LHCN-M2 (cell line): ENCODE measurements at regions not wholly inside any gene's neighbourhood (a gene's known extent, or its start where the extent isn't known, plus 50 kb on each side); places are given as distances from the start of the nearest gene placed in this dataset.

ENCODE experiments used
- DNase-seq: peaks from one replicate; pipeline ENCODE4 v3.0.0-alpha.2; 2012; ENCODE audit warnings: low read depth

- no peak for DNase-seq
Observed at GRCh38 chr3:29033511-29033910, 247.4 kb upstream of the RBMS3 start.

DNA sequence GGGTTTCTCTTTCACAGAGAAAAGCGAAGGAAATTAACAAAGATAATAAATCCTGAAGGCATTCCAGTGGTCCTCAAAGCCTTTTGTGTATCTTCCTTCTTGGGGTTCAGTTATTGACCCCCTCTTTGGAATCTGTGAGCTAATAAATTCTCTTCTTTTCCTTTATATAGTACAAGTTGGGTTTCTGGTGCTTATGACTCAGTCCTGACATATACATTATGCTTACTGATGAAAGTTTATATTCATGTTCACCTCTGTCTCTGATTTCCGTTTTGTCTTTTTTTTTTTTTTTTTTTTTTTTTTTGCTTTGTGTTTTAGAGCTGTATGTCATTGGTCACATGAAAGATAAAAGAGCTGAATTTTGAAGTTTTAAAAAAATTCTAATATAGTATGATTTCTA lies 230.7 kb upstream of the RBMS3 start:
- no peak for DNase-seq

- DNase-seq: peak; percentile 10
Observed at GRCh38 chr3:29057326-29057725, 223.5 kb upstream of the RBMS3 start.

DNA sequence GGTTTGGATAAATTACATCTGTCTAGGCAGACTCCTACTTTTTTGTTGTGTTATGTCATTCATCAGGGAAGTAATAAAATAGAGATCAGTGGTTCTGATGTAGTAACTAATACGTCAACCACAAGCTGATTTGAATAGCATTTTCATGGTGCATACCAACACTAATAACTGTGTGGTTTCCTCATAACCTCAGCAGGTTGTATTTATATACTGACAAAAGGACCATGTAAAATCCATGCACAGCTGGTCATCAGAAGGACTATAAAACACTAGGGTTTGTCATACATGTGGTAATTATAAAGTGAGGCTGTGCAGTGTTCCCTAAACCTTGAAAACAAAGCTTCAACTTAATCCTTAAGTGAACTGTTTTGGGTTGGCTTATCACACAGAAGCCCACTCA lies 216.8 kb upstream of the RBMS3 start:
- peak; percentile 84 for DNase-seq

GRCh38 chr3:29065211-29065785 lies 215.6 kb upstream of the RBMS3 start:
- peak; percentile 99 for DNase-seq

- DNase-seq: peak; percentile 61
Observed at GRCh38 chr3:29067007-29067406, 213.9 kb upstream of the RBMS3 start.

DNA sequence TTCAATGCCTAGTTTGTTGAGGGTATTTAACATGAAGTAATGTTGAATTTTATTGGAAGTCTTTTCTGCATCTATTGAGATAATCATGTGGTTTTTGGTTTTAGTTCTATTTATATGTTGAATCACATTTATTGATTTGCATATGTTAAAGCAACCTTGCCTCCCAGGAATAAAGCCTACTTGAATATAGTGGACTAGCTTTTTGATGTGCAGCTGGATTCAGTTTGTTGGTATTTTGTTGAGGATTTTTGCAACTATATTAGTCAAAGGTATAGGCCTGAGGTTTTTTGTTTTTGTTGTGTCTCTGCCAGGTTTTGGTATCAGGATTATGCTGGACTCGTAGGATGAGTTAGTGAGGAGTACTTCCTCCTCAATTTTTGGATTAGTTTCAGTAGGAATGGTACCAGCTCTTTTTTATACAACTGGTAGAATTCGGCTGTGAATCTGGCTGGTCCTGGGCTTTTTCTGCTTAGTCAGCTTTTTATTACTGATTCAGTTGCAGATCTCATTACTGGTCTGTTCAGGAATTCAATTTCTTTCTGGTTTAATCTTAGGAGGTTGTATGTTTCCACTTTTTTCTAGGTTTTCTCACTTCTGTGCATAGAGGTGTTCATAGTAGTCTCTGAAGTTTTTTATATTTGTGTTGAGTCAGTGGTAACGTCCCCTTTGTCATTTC lies 209.8 kb upstream of the RBMS3 start:
- DNase-seq: peak; percentile 21

DNA sequence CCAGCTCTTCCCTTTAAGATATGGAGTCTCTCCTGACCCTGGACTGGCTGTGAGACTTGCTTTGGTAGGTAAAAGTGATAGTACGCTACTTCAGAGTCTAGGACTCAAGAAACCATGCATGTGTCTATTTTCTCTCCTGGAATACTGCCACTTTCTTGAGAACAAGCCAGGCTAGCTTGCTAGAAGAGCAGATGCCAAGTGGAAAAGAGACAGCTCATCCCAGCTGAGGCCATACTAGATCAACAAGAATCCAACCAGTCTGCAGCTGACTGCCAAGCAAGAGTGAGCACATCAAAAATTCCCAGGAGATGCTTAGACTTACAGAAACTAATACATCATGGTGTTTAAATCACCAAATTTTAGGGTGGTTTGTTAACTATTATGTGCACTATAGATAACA lies 208.3 kb upstream of the RBMS3 start:
- peak; percentile 71 for DNase-seq

GRCh38 chr3:29077356-29077755 lies 203.5 kb upstream of the RBMS3 start:
- no peak for DNase-seq

- DNase-seq: no peak
Observed at GRCh38 chr3:29079358-29079757, 201.5 kb upstream of the RBMS3 start.

GRCh38 chr3:29080967-29081366 lies 199.9 kb upstream of the RBMS3 start:
- no peak for DNase-seq

GRCh38 chr3:29083081-29083480 lies 197.8 kb upstream of the RBMS3 start:
- no peak for DNase-seq

- peak; percentile 12 for DNase-seq
Observed at GRCh38 chr3:29083676-29084075, 197.2 kb upstream of the RBMS3 start.

- no peak for DNase-seq
Observed at GRCh38 chr3:29088579-29088978, 192.3 kb upstream of the RBMS3 start.

DNA sequence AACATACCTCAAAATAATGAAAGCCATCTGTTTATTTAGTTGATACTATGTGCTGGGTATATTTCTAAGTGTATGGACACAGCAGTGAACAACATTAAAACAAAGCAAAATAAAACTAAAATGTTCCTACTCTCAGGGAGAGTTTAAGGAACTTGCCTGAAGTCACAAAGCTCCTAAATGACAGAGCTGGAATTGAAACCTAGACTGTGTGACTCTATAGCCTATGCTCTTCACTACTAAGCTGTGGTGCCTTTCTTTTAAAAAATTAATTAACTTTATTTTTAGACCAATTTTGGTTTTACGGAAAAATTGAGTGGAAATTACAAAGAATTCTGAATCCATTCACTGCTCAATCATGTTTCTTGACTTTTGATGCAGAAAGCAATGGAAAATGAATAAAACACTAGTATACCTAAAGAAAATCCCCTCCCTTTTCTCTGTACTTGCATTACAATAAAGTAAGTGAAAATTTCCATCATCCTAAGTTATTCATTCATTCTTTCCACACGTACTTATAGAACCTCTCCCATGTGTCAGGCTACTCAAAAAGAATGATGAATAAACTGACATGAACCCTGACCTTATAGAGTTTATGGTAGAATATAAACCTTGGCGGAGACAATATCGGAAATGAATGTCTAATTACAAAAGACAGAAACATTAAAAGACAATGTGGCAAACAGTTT lies 189.8 kb upstream of the RBMS3 start:
- no peak for DNase-seq

DNA sequence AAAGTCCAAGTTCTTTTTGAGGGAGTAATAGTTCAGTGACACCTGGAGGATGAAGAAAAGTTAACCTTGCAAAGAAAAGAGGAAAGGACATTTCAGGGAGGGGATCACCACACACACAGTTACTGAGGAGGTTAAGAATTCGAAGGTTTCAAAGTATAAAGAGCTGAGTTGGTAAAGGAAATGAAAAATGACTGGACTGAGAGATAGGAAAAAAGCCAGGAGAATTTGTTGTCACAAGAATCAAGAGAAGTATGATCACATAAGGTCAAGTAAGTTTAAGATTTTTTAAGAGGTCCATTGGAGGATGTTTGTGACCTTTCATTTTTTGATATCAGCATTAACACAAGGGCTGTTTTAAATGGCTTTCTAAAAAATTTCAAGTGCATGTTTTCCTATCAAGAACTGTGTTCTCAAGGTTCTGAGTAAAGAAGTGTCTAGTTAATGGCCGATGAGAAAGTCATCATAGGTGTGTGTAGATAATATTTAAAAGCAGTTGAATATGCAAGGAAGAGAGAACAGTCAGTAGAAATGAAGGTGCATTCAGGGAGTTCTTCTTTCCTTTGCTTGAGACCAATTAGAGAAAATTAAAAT lies 189.2 kb upstream of the RBMS3 start:
- DNase-seq: no peak

DNA sequence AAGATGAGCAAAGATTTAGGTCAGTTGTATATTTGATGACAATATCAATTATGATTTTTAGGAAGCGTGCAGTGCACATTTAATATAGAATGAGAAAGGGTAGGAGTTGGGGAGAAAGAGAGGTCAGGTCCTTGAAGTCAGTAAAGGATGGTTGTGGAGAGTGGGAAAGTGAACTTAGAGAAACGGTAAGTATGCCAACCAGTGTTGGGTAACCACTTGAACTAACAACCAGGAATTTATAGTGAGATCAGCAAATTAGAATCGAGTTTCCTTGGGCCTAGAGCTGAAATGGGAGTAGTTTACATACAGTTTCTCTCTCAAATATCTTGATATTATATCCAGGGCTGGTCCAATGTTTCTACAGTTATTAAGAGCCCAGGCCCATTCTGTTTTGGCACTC lies 188.5 kb upstream of the RBMS3 start:
- no peak for DNase-seq

DNA sequence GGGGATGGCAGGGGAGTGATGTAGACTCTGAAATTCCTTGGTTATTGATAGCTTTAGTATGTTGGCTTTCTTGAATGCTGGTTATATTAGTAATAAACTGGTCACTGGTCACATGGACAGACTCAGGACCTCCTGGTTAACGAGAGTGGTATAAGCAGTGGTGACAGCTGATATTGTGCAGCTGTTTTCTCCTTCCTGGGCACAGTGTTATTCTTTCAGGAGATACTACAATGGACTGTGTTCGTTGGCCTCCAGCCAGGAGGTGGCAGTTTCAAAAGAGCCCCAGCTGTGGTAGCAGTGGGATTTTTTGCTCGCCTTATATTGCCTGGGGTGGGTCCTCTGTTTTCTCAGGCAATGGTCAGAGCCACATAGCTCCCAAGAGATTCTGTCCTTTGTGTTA lies 181.6 kb upstream of the RBMS3 start:
- DNase-seq: peak; percentile 96

DNA sequence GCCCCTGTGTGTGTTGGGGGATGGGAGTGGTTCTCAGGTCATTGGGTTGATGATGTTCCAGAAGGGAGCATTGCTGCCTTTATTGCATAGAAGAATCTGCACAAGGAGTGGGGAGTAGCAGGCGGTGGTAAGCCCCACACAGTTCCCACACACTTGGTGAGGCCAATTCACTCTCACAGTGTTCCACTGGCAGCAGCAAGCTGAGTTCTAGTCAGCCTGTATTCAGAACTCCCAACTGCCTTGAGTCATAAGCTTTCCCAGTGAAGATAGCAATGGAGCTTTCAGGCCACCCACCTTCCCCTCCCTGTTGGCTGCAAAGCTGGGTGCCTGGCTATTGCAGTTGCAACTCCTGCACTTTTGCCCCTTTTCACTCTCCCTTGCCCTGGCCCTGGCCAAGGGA lies 181.1 kb upstream of the RBMS3 start:
- DNase-seq: no peak

- peak; percentile 64 for DNase-seq
Observed at GRCh38 chr3:29100292-29100691, 180.6 kb upstream of the RBMS3 start.

- DNase-seq: peak; percentile 54
Observed at GRCh38 chr3:29128001-29128400, 152.9 kb upstream of the RBMS3 start.

- DNase-seq: no peak
Observed at GRCh38 chr3:29137601-29138000, 143.3 kb upstream of the RBMS3 start.

DNA sequence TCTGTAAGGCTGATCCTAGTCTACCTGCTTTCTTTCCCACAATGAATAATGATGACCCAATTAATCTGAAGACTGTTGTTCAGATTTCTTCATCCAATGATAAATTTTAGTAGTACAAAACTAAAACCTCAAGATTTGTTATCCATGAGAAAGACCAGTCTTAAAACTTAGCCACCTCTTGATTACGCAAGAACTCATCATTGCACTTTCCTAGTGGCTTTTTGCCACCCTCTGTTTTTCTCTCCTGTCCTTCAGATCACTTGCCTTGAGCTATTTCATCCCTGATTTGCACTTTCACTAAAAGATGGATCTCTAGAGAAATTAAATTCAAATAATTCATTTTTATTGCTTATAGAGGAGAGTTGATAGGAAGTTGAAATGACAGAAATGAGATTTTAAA lies 142.7 kb upstream of the RBMS3 start:
- DNase-seq: no peak
